Upper lobe of left lung (tissue), 6 donors: ENCODE measurements at regions not wholly inside any gene's neighbourhood (a gene's known extent, or its start where the extent isn't known, plus 50 kb on each side); places are given as distances from the start of the nearest gene placed in this dataset.

Experiments used
- ATAC-seq, 2 donors: fragments of 200-7000 bp; cut with Tn5 transposase; one replicate each; pipeline ENCODE4 v1.9.1; 2022; ENCODE audit warnings: mild to moderate bottlenecking in 2 of 2, moderate library complexity in 2 of 2; ENCODE audit not compliant: low FRiP score in 2 of 2
- DNase-seq, 2 donors: peaks; one replicate each; pipeline ENCODE4 v3.0.0-alpha.2; 2019 to 2020
- H3K27ac ChIP-seq, 4 donors: fragments of 200-600 bp; sonication (generic); one replicate each; pipeline ENCODE4 v1.5.1; 2016 to 2019
- H3K27me3 ChIP-seq, 4 donors: fragments of 200-600 bp; sonication (generic); one replicate each; pipeline ENCODE4 v1.5.1; 2017 to 2019
- H3K36me3 ChIP-seq, 4 donors: fragments of 200-600 bp; sonication (generic); one replicate each; pipeline ENCODE4 v1.5.1; 2016 to 2019
- H3K4me1 ChIP-seq, 4 donors: fragments of 200-600 bp; sonication (generic); one replicate each; pipeline ENCODE4 v1.5.1; 2018 to 2019
- H3K4me3 ChIP-seq, 4 donors: fragments of 200-600 bp; sonication (generic); one replicate each; pipeline ENCODE4 v1.5.1; 2017 to 2019; ENCODE audit warnings: mild to moderate bottlenecking in 2 of 4, moderate library complexity in 1 of 4
- H3K9me3 ChIP-seq, 4 donors: fragments of 200-600 bp; sonication (generic); one replicate each; pipeline ENCODE4 v1.5.1; 2018 to 2019
- EP300 ChIP-seq, 4 donors: sonication (generic); formaldehyde crosslinking; IDR thresholded peaks; one replicate each; pipeline ENCODE4 v1.5.1; 2017; ENCODE audit warnings: antibody characterized with exemption in 4 of 4, control low read depth in 2 of 4
- POLR2A ChIP-seq, 4 donors: fragments of 450-650 bp; IDR thresholded peaks; one replicate each; pipeline ENCODE4 v1.5.1; 2016 to 2017; ENCODE audit warnings: antibody characterized with exemption in 4 of 4, mild to moderate bottlenecking in 2 of 4
- POLR2AphosphoS5 ChIP-seq, 2 donors: sonication (generic); formaldehyde crosslinking; IDR thresholded peaks; one replicate each; pipeline ENCODE4 v1.5.1; 2017; ENCODE audit warnings: antibody characterized with exemption in 2 of 2
- WGBS, 2 donors: methylation state at CpG; one replicate each; pipeline ENCODE4 v1.1.5; 2017 to 2018; 5-methylcytosine and 5-hydroxymethylcytosine counted together
- TF ChIP-seq, protein P1 (sequence below), 6 experiments: fragments of 450-650 bp in 4 of 6; fragments of 200-600 bp in 2 of 6; sonication (generic) in 2 of 6; IDR thresholded peaks; one replicate each; pipeline ENCODE4 v1.5.1; 2016 to 2019; ENCODE audit warnings: antibody characterized with exemption in 6 of 6
- donor health status: DM: no; HTN: no; CAD: no; lungs with moderate emphysema.
- donor health status: DM: no; HTN: yes; CAD: no; lungs with severe emphysema.

DNA sequence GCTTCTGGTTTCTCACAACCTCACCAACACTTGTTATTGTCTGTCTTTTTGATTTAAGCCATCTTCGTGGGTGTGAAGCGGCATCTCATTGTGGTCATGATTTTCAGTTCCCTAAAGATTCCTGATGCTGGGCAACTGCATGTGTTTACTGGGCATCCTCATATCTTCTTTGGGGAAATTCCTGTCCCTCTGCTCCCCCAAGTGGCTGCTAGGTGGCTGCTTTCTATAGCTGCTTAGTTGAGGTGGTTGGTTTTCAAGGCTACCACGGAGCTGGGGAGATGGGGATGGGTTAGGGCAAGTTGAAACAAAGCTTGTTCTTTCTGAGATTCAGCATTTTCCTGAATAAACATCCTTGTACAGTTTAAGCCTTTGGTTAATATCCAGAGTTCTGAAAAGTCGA is 403.9 kb upstream of the SULF2 start:
- DNase-seq = no peak
- no peak for TF ChIP-seq POLR2AphosphoS5 (IDR thresholded peaks at IDR 0.05)
- TF ChIP-seq EP300 (IDR thresholded peaks at IDR 0.05) = no peak
- TF ChIP-seq POLR2A (IDR thresholded peaks at IDR 0.05) = no peak
- TF ChIP-seq, protein P1, sequence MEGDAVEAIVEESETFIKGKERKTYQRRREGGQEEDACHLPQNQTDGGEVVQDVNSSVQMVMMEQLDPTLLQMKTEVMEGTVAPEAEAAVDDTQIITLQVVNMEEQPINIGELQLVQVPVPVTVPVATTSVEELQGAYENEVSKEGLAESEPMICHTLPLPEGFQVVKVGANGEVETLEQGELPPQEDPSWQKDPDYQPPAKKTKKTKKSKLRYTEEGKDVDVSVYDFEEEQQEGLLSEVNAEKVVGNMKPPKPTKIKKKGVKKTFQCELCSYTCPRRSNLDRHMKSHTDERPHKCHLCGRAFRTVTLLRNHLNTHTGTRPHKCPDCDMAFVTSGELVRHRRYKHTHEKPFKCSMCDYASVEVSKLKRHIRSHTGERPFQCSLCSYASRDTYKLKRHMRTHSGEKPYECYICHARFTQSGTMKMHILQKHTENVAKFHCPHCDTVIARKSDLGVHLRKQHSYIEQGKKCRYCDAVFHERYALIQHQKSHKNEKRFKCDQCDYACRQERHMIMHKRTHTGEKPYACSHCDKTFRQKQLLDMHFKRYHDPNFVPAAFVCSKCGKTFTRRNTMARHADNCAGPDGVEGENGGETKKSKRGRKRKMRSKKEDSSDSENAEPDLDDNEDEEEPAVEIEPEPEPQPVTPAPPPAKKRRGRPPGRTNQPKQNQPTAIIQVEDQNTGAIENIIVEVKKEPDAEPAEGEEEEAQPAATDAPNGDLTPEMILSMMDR (IDR thresholded peaks at IDR 0.05) = peak in 1 of 6 experiments; percentile 8
- Histone ChIP-seq H3K27me3 (no peaks in the 10 kb centered on the region), H3K4me3 (no peak overlapping the region), H3K4me1 (no peaks in the 10 kb centered on the region), H3K27ac (no peak overlapping the region), H3K36me3 (no peaks in the 10 kb centered on the region), H3K9me3 (no peaks in the 10 kb centered on the region)
- 64 to 66% methylated on average over 4 of the region's 4 CpGs for WGBS, 2 donors
- no peak for ATAC-seq

DNA sequence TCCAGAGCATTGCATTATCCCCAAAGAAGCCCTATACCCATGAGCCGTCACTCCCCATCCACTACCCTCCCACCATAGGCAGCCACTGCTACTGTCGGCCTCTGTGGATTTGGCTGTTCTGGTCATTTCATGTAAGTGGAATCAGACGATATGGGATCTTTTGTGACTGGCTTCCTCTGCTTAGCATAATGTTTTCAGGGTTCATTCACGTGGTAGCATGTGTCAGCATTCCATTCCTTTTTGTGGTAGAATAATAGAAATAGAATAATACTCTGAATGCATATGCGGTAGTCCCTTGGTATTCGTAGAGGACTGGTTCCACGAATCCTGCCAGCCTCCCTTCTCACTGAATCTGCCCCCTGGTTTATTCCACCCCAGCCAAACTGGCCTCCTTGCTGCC is 402.6 kb upstream of the SULF2 start:
- no peaks in the 10 kb centered on the region for H3K27me3 ChIP-seq
- no peaks in the 10 kb centered on the region for H3K36me3 ChIP-seq
- H3K4me3 ChIP-seq = no peak overlapping the region
- ATAC-seq = no peak
- no peak for DNase-seq
- no peak overlapping the region for H3K27ac ChIP-seq
- no peaks in the 10 kb centered on the region for H3K4me1 ChIP-seq
- H3K9me3 ChIP-seq = no peaks in the 10 kb centered on the region
- TF ChIP-seq, protein P1 (IDR thresholded peaks at IDR 0.05) = no peak
- TF ChIP-seq EP300 (IDR thresholded peaks at IDR 0.05) (no peak), POLR2A (IDR thresholded peaks at IDR 0.05) (no peak), POLR2AphosphoS5 (IDR thresholded peaks at IDR 0.05) (no peak)
- 95 to 97% methylated on average over 7 of the region's 7 CpGs for WGBS, 2 donors

DNA sequence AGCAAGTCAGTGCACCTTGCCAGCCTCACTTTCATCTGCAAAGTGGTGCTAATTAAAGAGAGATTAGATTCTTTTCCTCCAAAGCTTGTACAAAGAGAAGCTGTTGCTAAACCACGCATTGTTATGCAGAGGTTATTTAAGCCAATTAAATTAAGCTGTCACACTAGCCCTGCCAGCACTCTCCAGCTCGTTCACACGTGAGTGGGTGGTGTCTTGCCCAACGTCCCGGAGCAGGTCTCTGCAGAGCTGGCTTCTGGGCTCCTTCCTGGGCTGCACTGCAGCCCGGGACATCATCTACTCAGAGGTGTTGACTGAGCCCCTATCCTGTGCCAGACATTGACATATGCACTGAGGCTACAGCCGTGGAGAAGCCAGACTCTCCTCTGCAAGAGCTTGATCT is 401.6 kb upstream of the SULF2 start:
- H3K9me3 ChIP-seq = no peaks in the 10 kb centered on the region
- H3K4me3 ChIP-seq = no peak overlapping the region
- DNase-seq (no peak), ATAC-seq (no peak)
- WGBS, 2 donors = 39 to 66% methylated on average over 6 to 7 of the region's 7 CpGs
- no peaks in the 10 kb centered on the region for H3K36me3 ChIP-seq
- no peak overlapping the region for H3K27ac ChIP-seq
- no peaks in the 10 kb centered on the region for H3K27me3 ChIP-seq
- no peaks in the 10 kb centered on the region for H3K4me1 ChIP-seq
- TF ChIP-seq POLR2AphosphoS5 (IDR thresholded peaks at IDR 0.05) (no peak), POLR2A (IDR thresholded peaks at IDR 0.05) (no peak), EP300 (IDR thresholded peaks at IDR 0.05) (no peak)
- TF ChIP-seq, protein P1 (IDR thresholded peaks at IDR 0.05) = no peak

DNA sequence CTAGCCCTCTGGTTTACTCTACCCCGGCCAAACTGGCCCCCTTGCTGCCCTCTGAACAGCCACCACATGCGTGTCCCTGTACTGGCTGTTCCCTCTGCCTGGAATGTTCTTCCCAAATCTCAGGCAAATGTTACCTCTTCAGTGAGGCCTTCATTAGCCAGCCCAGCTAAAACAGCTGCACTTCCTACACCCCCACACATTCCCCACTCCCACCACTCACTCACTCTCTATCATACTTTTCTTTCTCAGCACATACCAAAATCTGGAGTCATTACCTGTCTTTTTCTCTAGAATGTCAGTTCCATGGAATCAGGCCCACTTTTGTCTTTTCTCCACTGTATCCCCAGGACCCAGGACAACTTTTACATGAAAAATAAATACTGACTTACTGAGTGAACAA is 401.2 kb upstream of the SULF2 start:
- Histone ChIP-seq H3K27me3 (no peaks in the 10 kb centered on the region), H3K27ac (no peak overlapping the region), H3K36me3 (no peaks in the 10 kb centered on the region), H3K9me3 (no peaks in the 10 kb centered on the region), H3K4me1 (no peaks in the 10 kb centered on the region), H3K4me3 (no peak overlapping the region)
- no peak for DNase-seq
- no peak for TF ChIP-seq EP300 (IDR thresholded peaks at IDR 0.05)
- TF ChIP-seq POLR2AphosphoS5 (IDR thresholded peaks at IDR 0.05) = no peak
- TF ChIP-seq POLR2A (IDR thresholded peaks at IDR 0.05) = no peak
- TF ChIP-seq, protein P1 (IDR thresholded peaks at IDR 0.05) = no peak
- ATAC-seq = no peak
- WGBS, 2 donors = 88 to 95% methylated on average over 2 of the region's 2 CpGs

DNA sequence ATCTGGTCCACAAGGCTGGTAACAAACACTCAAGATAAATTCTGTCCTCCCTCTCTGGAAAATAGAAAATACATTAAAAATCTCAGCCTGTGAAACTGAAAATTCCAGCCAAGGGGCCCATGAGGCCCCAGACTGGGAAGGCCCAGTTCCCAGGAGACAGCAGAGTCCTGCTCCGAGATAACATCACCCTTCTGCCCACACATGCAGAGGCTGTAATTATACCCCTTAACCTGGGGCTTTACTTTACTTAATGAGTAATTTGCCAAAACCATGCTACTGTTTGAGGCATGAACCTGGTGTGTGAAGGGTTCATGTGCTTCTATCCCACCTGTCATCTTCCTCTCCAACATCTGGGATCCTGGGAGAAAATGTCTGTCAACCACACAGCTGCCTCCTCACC is 398.9 kb upstream of the SULF2 start:
- DNase-seq (no peak), ATAC-seq (no peak)
- H3K9me3 ChIP-seq = no peaks in the 10 kb centered on the region
- no peak overlapping the region for H3K27ac ChIP-seq
- WGBS, 2 donors = 100% methylated on average over 1 of the region's 1 CpG
- H3K27me3 ChIP-seq = no peaks in the 10 kb centered on the region
- H3K4me1 ChIP-seq = no peaks in the 10 kb centered on the region
- TF ChIP-seq, protein P1 (IDR thresholded peaks at IDR 0.05) = no peak
- TF ChIP-seq EP300 (IDR thresholded peaks at IDR 0.05) (no peak), POLR2A (IDR thresholded peaks at IDR 0.05) (no peak), POLR2AphosphoS5 (IDR thresholded peaks at IDR 0.05) (no peak)
- H3K4me3 ChIP-seq = no peak overlapping the region
- H3K36me3 ChIP-seq = no peaks in the 10 kb centered on the region
